ENCODE measurements at regions not wholly inside any gene's neighbourhood (a gene's known extent, or its start where the extent isn't known, plus 50 kb on each side); places are given as distances from the start of the nearest gene placed in this dataset.

- no peaks in the 10 kb centered on the region for H4K20me1 ChIP-seq (ENCODE audit: control insufficient read depth, extremely low read depth, insufficient read depth, low read length)
- no peak for DNase-seq (ENCODE audit: low read depth, low spot score)
- H3K4me3 ChIP-seq (ENCODE audit: control insufficient read depth in 2 of 3, extremely low read depth in 1 of 3, insufficient read depth in 2 of 3, low read depth in 1 of 3, low read length in 3 of 3): no peak overlapping the region
- TF ChIP-seq, protein P1, sequence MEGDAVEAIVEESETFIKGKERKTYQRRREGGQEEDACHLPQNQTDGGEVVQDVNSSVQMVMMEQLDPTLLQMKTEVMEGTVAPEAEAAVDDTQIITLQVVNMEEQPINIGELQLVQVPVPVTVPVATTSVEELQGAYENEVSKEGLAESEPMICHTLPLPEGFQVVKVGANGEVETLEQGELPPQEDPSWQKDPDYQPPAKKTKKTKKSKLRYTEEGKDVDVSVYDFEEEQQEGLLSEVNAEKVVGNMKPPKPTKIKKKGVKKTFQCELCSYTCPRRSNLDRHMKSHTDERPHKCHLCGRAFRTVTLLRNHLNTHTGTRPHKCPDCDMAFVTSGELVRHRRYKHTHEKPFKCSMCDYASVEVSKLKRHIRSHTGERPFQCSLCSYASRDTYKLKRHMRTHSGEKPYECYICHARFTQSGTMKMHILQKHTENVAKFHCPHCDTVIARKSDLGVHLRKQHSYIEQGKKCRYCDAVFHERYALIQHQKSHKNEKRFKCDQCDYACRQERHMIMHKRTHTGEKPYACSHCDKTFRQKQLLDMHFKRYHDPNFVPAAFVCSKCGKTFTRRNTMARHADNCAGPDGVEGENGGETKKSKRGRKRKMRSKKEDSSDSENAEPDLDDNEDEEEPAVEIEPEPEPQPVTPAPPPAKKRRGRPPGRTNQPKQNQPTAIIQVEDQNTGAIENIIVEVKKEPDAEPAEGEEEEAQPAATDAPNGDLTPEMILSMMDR (optimal IDR thresholded peaks at IDR 0.05 in 1 of 3, IDR thresholded peaks at IDR 0.05 in 1 of 3, conservative IDR thresholded peaks at IDR 0.05 in 1 of 3; ENCODE audit: extremely low read depth in 1 of 3, insufficient read depth in 2 of 3, low read length in 3 of 3): no peak
- TF ChIP-seq EZH2 (IDR thresholded peaks at IDR 0.05; ENCODE audit: low read length): no peak
- no peak overlapping the region for H3K4me2 ChIP-seq (ENCODE audit: control insufficient read depth, extremely low read depth, insufficient read depth, low read depth, low read length)
- no peak overlapping the region for H3K9ac ChIP-seq (ENCODE audit: control insufficient read depth, extremely low read depth, insufficient read depth, low read length)
- H3K27me3 ChIP-seq (ENCODE audit: control insufficient read depth, extremely low read depth, insufficient read depth, low read length): peaks cover 10% of the 10 kb centered on the region
- H2AFZ ChIP-seq (ENCODE audit: control insufficient read depth, low read length): no peak overlapping the region
- H3K9me3 ChIP-seq (ENCODE audit: control insufficient read depth, low read depth, low read length): no peaks in the 10 kb centered on the region
- no peaks in the 10 kb centered on the region for H3K36me3 ChIP-seq (ENCODE audit: control insufficient read depth in 2 of 2, extremely low read depth in 1 of 2, insufficient read depth in 2 of 2, low read length in 2 of 2)
- no peak overlapping the region for H3K27ac ChIP-seq (ENCODE audit: control insufficient read depth, insufficient read depth, low read length)
- no peaks in the 10 kb centered on the region for H3K4me1 ChIP-seq (ENCODE audit: control insufficient read depth, extremely low read depth, insufficient read depth, low read length)
- H3K79me2 ChIP-seq (ENCODE audit: control insufficient read depth, insufficient read depth, low read length): no peaks in the 10 kb centered on the region
- FAIRE-seq: no peak
- H3K9me1 ChIP-seq (ENCODE audit: control insufficient read depth, extremely low read depth, insufficient read depth, low read length): no peaks in the 10 kb centered on the region
- dilution Hi-C loops (cut with MboI; ENCODE audit: extremely low pct_ligation_motif_present, low sequenced_read_pairs): no loop called here
Measured at GRCh38 chr9:96177719-96178028, 124.3 kb downstream of the HSD17B3 start.

- Histone ChIP-seq H2AFZ (ENCODE audit: control insufficient read depth, low read length) (no peak overlapping the region), H3K9ac (ENCODE audit: control insufficient read depth, extremely low read depth, insufficient read depth, low read length) (no peak overlapping the region), H3K36me3 (ENCODE audit: control insufficient read depth in 2 of 2, extremely low read depth in 1 of 2, insufficient read depth in 2 of 2, low read length in 2 of 2) (no peaks in the 10 kb centered on the region), H3K27ac (ENCODE audit: control insufficient read depth, insufficient read depth, low read length) (no peak overlapping the region), H3K4me2 (ENCODE audit: control insufficient read depth, extremely low read depth, insufficient read depth, low read depth, low read length) (no peak overlapping the region), H3K4me1 (ENCODE audit: control insufficient read depth, extremely low read depth, insufficient read depth, low read length) (no peaks in the 10 kb centered on the region), H3K79me2 (ENCODE audit: control insufficient read depth, insufficient read depth, low read length) (no peaks in the 10 kb centered on the region), H3K4me3 (ENCODE audit: control insufficient read depth in 2 of 3, extremely low read depth in 1 of 3, insufficient read depth in 2 of 3, low read depth in 1 of 3, low read length in 3 of 3) (no peak overlapping the region), H3K27me3 (ENCODE audit: control insufficient read depth, extremely low read depth, insufficient read depth, low read length) (peaks cover 5% of the 10 kb centered on the region), H3K9me3 (ENCODE audit: control insufficient read depth, low read depth, low read length) (no peaks in the 10 kb centered on the region), H4K20me1 (ENCODE audit: control insufficient read depth, extremely low read depth, insufficient read depth, low read length) (no peaks in the 10 kb centered on the region), H3K9me1 (ENCODE audit: control insufficient read depth, extremely low read depth, insufficient read depth, low read length) (no peaks in the 10 kb centered on the region)
- dilution Hi-C loops (cut with MboI; ENCODE audit: extremely low pct_ligation_motif_present, low sequenced_read_pairs): no loop called here
- no peak for DNase-seq (ENCODE audit: low read depth, low spot score)
- TF ChIP-seq, protein P1 (optimal IDR thresholded peaks at IDR 0.05 in 1 of 3, IDR thresholded peaks at IDR 0.05 in 1 of 3, conservative IDR thresholded peaks at IDR 0.05 in 1 of 3; ENCODE audit: extremely low read depth in 1 of 3, insufficient read depth in 2 of 3, low read length in 3 of 3): no peak
- no peak for TF ChIP-seq EZH2 (IDR thresholded peaks at IDR 0.05; ENCODE audit: low read length)
- no peak for FAIRE-seq
Measured at GRCh38 chr9:96177005-96177718, 124.8 kb downstream of the HSD17B3 start.

Data from keratinocyte (primary cell).